GM18502 (cell line): ENCODE measurements at regions not wholly inside any gene's neighbourhood (a gene's known extent, or its start where the extent isn't known, plus 50 kb on each side); places are given as distances from the start of the nearest gene placed in this dataset.
"Not testable (repeated sequence)": the region's sequence is repeated elsewhere in the genome, so short reads cannot be mapped to it uniquely, and the experiment has no call there.

Experiments
- ATAC-seq: cut with Tn5 transposase; IDR thresholded peaks from one replicate; pipeline ENCODE4 v1.9.1; 2021; ENCODE audit warnings: mild to moderate bottlenecking; ENCODE audit not compliant: unreplicated experiment, poor library complexity

GRCh38 chr12:131380965-131381705, 329.8 kb upstream of the SFSWAP start:
- ATAC-seq, result no peak

DNA sequence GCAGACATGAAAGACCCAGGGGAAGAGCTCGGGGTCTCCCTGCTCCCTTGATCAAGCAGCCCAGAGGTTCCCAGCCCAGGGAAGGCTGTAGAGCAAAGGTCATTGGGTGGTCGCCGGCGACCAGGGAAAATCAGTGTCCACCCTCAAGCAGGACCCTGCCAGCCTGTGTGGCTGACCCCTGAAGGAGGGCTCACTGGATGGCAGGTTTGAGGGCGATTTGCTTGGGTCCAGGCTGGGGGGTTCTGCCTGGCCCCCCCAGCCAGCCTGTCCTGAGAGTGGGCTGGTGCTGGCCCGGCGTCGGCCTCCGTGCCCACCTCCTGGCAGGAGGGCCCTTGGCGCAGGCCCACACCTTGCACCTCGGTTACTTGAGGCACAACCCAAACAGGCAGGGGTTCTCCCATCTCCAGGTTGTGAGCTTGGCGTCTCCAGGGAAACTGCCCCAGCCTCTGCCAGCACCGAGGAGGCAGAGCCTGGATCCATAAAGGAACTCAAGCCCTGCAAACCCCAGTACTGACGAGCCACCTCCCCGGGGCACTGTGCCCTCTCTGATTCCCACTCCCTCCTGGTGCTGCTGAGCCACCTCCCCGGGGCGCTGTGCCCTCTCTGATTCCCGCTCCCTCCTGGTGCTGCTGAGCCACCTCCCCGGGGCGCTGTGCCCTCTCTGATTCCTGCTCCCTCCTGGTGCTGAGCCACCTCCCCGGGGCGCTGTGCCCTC, 329.0 kb upstream of the SFSWAP start:
- no peak for ATAC-seq

DNA sequence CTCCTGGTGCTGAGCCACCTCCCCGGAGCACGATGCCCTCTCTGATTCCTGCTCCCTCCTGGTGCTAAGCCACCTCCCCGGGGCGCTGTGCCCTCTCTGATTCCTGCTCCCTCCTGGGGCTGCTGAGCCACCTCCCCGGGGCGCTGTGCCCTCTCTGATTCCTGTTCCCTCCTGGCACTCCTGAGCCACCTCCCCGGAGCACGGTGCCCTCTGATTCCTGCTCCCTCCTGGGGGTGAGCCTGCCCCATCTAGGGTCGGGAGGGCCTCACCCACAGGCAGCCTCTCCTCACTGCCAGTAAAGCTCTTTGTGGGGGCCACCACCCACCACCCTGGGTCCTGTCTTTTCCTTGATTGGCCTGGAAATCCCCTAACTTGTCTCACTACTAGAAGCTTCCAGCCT, 327.6 kb upstream of the SFSWAP start:
- no peak for ATAC-seq

DNA sequence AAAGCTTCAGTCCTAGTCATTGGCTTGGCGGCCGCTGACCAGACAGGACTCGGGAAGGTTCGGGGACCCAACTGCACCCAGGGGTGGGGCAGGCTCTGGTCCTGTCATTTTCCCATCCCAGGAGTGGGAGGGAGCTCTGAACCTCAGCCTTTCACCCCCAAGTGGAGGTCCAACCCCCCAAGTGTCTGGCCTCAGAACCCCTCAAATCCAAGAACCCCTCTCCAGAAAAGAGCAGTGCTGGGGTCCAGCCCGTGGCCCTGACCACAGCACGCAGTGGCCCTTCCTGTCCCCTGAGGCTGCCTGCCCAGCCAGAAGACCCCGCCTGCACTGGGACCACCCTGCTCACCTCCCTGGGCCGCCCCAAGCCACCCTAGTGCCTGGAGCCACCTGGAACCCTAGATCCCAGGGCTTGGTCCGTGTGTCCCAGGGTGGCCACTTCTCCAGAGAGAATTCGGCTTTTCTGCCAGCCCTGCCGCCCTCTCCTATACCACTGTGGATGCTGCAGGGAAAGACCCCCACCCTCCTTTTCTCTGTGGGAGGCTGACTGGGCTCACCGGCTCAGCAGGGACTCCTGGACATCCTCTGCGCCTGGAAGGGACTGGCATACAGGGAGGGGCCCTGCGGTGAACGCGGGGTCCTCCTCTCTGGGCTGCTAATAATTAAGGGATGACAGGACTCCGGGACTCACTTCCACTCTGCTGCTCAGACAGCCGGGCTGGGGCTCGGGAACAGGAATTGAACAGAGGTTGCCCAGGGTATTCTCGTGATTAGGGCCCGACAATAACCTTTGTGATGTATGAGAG, 326.9 kb upstream of the SFSWAP start:
- no peak for ATAC-seq

DNA sequence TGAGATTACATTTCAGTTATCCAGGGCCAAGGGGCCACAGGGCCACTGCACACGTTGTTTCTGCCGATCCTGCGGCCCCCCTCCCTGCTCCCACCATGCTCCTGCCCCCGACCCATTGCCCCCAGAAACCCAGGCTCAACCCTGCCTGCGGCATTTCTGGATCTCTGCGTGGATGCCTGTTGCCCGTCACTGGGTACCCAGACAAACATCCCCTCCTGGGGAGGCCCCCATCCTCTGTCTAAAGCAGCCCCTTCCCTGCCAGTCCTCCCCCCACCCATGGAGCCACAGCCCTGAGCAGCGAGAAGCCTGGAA, 326.4 kb upstream of the SFSWAP start:
- ATAC-seq, result no peak

DNA sequence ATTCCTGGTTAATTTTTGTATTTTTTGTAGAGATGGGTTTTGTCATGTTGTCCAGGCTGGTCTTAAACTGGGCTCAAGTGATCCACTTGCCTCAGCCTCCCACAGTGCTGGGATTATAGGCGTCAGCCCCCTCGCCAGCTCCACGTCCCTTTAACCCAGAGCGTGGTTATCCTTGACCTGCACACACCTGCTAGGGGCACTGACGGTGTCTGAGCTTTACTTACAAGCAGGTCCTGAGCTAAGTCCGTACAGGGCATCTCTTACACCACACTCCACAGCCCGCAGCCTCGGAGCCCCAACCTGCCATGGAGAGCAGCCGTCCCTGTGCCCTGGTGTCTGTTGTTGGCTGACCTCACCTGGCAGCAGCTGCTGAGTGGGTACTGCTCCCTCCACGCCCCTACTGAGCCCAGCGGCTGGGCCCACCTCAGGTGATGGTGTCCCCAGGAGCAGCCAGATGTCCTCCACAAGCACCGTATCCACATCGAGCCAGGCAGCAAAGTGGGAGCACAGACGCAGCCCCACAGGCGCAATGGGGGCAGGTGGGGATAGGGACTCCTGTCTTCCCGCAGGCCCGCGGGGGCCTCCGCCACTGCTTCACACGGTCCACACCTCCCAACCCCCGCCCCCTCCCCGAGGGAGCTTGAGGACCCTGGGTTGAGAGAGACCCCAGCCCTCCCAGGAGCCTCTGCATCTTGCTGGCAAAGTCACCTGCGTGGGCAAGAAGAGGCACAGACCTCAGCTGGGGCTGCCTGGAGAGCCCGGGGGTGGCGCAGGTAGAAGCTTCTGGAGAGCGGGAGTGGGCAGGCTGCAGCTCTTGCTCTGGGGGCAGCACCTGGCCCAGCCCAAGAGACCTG, 325.4 kb upstream of the SFSWAP start:
- ATAC-seq, result no peak

- no peak for ATAC-seq
Measured at GRCh38 chr12:131386167-131386521, 324.7 kb upstream of the SFSWAP start.

DNA sequence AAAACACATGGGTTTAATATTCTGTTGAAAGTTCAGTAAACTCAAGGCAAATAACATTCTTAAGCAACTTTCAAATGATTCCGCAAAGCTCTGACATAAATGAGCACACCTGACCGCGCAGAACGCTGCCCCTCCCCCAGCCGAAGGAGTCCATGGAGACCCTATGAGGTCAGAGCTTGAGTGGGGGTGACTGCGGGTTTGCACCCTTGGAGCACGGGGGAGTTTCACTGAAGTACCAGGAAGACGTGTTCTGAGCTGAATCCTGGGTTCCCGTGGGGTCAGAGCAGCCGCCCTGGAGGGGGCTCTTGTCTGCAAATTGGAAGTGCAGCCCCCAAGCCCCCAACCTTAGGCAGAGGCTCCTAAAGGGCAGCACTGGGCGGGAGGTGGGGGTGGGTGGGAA, 324.1 kb upstream of the SFSWAP start:
- no peak for ATAC-seq

DNA sequence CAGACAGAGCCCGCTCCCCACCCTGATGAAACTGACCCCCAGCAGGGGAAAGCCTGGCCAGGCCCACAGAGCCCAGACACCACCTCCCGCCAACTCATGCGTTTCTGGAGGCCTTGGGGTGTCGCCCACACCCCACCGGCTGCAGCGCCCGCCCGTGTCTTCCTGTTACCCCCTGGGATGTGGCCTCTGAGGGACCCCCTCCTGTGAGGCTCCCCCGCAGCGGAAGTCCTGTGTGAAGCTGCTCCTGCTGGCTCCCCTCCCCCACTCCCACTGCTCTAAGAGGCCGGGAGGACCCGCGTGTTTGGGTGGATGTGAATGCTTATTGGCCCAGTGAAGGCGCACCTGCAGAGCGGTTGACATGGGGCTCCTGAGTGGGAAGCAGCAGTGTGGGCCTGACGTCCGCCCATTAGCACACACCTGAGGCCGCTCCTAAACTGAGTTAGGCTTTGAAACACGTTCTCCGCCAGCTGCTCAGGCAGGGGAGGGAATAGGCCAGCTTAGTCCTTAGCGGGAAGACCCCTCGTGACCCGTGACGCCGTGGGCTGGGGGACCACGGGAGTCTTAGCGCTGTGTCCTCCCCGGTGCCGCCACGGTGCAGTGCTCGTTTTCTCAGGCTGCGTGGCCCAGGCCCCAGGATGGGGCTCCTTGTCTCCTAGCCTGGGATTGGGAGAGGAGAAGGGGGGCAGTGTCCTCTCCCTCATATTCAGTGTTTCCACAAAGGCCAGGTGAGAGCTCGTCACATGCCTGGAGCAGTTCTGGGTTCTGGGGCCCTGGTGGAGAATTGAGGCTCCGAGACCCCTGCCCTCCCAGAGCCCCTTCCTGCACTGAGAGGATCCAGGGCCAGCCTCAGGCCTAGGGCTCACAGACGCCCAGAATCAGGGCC, 323.4 kb upstream of the SFSWAP start:
- no peak for ATAC-seq

DNA sequence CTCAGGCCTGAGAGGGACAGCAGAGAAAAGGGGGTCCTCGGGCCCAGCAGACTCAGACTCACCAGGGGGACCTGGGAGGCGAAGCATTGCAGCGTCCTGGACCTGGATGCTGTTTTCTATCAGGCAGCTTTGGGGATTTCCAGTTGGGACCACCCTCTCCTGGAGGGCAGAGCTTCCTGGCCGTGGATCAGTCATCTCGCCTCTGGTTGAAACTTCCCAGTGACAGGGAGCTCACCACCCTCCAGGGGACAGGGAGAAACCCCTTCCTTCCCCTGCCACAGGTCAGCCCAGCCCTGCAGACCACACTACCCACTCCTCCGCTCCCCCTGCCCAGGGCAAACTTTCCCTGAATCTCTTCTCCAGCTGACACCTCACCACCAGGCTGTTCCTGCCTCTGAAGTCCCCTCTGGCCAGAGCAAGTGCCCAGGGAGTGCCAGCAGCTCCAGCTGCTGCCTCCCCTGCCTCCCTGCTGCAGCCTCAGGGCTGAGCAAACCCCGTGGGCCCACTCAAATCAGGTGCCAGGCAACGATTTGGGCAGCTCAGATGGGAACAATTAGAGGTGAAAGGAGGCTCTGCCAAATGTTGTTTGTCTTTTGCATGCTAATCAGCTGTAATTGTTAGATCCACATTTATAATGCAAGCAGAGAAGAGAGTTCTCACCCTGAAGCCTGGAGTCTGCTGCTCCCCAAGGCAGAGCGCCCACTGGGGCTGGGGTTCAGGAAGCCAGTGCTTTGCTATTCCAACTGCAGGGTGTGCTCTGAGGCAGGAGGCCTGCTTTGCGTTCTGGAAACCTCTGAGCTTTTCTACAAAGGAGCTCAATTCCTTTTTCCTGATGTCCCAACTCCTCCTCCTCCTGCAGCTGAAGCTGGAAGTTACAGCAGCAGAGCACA, 322.5 kb upstream of the SFSWAP start:
- not testable (repeated sequence) for ATAC-seq

DNA sequence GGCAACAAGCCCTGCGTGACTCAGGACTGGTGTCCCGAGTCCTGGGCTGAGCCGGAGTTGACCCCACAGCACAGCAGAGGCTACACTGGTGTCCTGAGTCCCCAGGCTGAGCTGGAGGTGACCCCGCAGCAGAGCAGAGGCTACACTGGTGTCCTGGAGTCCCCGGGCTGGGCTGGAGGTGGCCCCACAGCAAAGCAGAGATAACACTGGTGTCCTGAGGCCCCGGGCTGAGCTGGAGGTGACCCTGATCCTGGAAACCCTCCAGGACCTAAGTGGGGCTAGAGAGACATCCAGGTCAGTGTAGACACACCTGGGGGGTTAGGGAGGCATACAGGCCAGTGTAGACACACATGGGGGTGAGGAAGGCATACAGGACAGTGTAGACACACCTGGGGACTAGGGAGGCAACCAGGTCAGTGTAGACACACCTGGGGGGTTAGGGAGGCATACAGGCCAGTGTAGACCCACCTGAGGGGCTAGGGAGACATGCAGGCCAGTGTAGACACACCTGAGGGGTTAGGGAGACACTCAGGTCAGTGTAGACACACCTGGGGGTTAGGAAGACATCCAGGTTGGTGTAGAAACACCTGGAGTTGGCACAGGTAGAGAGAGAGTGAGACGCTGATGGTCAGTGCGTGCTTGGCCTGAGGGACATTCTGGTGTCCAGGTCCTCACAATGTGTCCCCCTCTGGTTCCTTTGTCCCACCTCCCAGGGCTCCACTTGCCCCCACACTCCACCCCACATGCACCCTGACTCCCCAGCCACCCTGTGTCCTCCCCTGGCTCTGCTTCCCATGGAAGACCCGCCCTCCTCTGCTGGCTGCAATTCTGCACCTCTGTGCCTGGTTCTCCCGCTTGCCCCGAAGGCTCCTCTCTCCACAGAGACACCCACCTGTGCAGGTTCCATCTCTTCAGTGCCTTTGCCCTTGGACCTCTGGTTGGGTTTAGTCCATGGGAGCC, 321.6 kb upstream of the SFSWAP start:
- no peak for ATAC-seq

GRCh38 chr12:131390412-131391334, 320.2 kb upstream of the SFSWAP start:
- ATAC-seq, result no peak

DNA sequence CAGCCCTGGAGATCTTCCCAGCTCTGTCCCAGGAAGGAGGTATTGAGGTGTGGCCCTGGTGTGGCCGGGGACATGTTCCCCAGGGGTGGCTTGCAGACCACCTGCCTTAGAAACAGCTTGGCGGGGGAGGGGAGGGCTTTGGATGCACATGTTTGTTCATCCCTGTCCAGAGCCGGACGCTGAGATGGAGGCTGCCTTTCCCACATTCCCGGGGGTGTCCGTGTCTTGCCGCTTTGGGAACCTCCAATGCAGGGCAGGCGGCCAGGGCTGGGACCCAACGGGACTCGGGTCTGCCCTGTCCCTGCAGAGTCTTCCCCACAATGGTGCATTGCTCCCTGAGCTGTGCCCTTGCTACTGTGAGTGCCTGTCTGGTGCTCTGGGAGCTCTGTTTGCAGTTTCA, 319.5 kb upstream of the SFSWAP start:
- no peak for ATAC-seq

DNA sequence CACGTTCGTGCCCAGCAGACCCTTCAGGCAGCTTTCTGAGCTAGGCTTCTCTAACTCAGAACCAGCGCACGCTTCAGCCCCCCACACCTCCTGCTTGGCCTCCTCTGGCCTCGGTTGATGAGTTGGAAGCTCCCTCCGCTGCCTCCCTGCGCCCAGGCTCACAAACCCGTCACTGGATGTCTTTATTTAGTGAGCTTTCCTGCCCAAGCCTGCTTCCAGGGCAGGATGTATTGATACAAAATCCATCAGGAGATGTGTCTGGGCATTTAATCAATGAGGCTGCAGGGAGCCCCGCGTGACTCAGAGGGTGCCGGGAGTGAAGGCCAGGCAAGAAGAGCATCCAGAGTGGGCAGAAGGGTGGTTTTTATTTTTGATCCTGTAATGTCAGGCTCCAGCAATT, 316.1 kb upstream of the SFSWAP start:
- not testable (repeated sequence) for ATAC-seq

DNA sequence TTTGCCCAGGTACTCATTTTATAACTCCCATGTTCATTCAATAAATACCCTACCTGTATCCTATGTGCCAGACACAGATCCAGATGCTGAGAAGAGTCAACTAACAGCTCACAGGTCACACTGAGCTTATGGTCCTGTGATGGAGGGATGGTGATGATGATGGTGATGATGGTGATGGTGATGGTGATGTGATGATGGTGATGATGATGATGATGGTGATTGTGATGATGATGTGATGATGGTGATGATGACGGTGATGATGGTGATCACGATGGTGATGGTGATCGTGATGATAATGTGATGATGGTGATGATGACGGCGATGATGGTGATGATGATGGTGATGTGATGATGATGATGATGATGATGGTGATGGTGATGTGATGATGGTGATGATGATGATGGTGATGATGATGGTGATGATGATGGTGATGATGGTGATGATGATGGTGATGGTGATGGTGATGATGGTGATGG, 315.6 kb upstream of the SFSWAP start:
- not testable (repeated sequence) for ATAC-seq

GRCh38 chr12:131395971-131396573, 314.8 kb upstream of the SFSWAP start:
- ATAC-seq, result no peak
